GM21423 (cell line): ENCODE measurements at regions not wholly inside any gene's neighbourhood (a gene's known extent, or its start where the extent isn't known, plus 50 kb on each side); places are given as distances from the start of the nearest gene placed in this dataset.
"Not testable (repeated sequence)": the region's sequence is repeated elsewhere in the genome, so short reads cannot be mapped to it uniquely, and the experiment has no call there.

ENCODE experiments used
- ATAC-seq: cut with Tn5 transposase; IDR thresholded peaks from one replicate; pipeline ENCODE4 v1.9.1; 2021; ENCODE audit warnings: mild to moderate bottlenecking, moderate library complexity; ENCODE audit not compliant: unreplicated experiment

DNA sequence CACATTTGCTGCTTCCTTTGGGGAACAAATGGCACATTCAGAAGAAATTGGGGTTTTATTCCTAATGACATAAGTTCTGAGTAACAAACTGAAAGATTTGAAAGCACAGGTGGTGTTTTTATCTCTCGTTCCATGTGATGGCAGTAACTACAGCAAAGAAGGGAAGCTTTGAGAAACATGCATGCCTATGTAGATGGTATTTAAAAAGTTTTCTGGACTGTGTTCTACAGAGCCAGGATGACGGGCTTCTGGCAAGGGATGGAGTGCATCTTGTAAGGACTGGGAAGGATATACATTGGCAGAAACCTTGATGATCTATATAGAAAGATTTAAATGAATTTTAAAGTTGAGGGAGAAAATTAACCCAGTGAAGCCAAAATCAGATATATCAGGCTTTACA, 362.2 kb upstream of the ROPN1 start:
- no peak for ATAC-seq

DNA sequence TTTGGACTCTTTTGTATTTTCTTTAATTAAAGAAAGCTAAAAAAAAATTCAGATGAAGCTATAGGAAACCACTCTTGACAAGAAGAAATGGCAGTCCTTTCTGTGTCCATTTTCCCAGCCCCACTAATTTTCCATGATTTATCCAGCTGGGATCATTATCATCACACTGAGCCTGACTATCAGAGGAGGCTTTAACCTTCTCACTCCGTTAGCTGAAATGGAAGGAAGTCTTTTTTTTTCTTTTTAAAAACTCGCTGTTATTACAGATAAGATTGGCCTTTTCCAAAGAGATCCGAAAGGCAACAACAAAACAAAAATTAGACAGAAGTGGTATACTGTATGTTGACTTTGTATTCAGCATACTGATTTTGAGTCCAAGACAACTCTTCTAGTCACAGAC, 366.2 kb upstream of the ROPN1 start:
- no peak for ATAC-seq

DNA sequence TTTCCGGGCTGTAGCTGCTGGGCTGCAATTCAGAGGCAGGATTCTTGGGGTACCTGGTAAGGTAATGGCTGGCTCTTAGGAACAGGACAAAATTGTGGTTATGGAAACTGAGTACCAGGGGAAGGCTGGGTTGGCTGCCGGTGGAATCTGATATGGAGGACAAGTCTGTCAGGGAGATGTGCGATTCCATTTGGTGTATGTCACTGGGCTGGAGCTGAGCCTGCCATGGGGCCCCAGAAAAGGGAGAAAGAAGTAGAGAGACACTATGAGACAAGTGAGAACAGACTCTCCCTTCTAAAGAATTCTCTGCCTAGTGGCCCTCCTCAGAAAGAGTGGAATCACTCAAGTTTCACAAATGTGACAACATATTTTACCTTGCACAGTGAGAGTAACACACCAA, 368.2 kb upstream of the ROPN1 start:
- no peak for ATAC-seq

DNA sequence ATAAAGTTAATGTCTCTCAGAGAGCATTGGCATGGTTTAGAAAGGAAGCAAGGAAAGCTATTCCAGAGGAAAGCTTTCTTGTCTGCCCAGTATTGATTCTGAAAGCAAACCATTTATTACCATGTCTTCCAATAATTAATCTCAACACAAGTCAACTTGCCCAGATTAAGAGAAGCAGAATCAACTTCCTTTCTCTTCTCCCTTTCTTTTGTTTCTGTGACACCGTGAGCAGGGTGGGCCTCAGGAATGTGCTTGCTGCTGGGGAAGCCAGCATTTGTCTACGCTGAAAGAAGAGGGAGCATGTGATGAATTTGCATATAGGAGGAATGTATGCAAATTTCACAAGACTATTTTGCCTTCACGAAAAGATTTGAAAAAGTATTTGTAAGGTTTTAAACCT, 368.6 kb upstream of the ROPN1 start:
- ATAC-seq = no peak

DNA sequence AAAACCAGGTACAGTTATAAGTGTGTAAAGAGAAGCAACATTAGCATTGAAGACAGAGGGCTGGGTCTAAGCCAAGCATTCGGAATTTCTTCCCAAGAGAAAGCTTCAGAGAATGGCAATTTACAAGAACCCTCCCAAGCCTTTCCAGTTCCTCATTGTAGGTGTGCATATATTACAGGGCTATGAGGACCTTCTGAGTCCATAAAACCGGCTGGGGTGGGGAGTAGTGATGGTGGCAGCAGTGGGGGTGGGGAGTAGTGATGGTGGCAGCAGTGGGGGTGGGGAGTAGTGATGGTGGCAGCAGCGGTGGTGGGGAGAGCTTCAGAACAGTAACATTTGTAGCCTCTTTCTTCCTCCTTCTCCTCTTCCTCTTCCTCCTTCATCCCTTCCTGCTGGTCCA, 368.7 kb upstream of the UMPS start:
- ATAC-seq = no peak

DNA sequence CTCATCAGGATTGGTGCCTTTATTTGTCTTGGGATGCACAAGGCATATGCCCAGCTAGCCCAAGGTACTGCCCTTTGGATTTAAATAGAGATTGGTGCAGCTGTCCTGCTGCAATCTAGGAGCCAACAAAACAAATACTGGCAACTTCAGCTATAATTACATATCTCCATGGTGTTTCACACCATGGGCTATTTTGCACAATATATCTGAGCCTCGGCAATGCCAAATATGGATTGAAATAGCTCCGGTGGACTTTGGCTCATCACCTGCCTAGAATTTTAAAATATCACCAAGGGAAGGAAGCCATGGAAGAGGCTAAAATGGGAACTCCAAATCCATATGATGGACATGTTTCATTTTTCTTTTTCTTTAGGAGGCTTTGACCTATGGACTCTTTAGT, 367.8 kb upstream of the UMPS start:
- no peak for ATAC-seq

DNA sequence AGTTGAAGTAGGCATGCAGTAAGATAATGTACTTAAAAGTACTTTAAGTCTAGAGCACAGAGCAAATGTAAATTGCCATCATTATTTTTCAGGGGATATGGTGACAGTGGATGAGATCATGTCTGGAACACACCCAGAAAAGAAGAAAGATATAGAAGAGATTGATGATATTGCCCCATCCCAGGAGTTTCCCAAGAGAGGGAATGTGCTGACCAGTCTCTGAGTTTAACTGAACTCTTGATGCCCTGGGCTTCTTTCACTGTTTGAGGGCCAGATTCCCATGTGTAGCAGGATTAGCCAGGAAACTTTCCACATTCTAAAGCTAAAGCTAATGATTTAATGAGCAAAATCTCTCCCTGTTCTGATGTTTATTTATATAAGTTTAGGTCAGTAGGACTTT, 366.8 kb upstream of the UMPS start:
- ATAC-seq = no peak

DNA sequence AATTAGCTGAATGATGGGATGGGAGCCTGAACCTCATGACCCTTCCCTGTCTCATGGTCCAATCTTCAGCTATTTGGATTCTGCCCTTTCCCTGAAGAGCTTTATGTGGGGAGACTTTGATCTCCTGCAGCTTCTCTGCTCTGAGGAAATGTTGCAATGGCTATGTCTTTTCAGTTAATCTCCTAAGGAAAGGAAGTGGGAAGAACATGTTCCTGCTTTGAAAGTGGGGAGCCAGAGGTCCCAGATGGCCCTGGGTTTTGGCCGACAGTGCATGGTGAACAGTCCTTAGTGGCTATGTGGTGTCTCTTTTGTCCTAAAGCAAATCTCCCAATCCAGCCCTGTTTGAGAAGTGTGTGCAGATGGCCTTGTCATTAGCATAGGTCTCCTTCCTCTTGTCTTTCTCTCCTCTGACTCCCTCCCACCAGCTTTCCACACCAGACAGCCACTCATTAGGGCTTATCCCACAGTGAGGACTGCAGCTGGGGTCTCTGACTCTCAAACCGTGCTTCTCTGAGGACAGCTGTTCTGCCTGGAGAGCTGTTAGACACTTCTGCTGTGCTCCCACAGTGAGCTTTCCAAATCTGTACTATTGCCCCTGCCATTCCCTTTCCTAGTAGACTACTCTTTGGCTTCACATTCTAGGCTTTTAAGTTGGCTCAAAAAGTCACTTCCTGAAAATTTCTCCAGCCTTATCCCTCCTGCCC, 365.8 kb upstream of the UMPS start:
- ATAC-seq = no peak

DNA sequence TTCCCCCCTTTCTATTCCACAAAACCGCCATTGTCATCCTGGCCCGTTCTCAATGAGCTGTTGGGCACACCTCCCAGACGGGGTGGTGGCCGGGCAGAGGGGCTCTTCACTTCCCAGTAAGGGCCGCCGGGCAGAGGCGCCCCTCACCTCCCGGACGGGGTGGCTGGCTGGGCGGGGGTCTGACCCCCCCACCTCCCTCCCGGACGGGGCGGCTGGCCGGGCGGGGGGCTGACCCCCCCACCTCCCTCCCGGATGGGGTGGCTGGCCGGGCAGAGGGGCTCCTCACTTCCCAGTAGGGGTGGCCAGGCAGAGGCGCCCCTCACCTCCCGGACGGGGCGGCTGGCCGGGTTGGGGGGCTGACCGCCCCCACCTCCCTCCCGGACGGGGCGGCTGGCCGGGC, 363.6 kb upstream of the UMPS start:
- not testable (repeated sequence) for ATAC-seq

DNA sequence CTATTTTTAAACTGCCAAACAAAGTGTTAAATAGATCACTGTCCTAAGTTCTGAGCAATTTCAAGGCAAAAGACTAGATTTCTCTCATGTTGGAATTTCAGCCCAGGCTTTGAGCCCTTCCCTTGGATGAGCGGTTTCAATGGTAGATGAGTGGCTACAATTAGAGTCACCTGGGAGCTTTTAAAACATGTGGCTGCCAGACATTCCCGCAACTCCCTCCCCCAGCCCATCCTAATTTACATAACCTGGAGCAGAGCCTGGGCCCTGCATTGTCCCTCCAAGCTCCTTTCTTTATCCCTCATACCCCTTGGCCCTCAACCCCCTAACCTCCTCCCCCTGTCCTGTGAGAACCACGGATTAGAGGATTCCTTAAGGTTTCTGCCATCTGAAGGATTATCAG, 357.5 kb upstream of the UMPS start:
- ATAC-seq = no peak

DNA sequence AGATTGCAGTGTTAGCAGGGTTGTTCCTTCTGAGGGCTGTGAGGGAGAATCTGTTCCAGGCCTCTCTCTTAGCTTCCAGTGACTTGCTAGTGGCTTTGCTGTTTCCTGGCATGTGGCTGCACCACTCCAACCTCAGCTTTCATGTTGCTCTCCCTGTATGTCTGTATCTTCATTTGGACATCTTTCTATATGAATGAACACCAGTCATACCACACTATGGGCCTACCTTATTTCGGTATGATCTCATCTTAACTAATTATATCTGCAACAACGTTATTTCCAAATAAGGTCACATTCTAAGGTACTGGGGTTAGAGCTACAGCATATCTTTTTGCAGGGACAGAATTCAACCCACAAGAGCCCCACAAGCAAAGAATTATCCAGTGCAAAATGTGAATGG, 356.7 kb upstream of the UMPS start:
- ATAC-seq = no peak

DNA sequence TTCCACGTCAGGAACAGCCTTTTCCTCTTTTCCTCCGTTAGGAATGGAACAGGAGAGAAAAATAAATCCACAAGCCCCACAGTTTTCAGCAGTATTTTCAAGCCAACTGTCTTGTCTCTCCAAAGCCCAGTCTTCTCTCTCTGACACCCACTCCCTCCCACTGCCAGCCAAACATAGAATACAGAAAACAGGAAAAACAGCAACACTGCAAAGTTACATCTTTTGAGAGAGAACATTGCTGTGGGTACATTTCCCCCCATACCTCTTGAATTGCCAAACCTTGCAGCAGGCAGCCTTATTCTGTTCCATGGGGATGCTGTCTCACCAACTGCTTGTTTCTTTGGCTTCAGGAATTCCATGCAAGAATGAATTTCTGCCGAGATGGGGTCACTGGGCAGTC, 355.7 kb upstream of the UMPS start:
- ATAC-seq = no peak

DNA sequence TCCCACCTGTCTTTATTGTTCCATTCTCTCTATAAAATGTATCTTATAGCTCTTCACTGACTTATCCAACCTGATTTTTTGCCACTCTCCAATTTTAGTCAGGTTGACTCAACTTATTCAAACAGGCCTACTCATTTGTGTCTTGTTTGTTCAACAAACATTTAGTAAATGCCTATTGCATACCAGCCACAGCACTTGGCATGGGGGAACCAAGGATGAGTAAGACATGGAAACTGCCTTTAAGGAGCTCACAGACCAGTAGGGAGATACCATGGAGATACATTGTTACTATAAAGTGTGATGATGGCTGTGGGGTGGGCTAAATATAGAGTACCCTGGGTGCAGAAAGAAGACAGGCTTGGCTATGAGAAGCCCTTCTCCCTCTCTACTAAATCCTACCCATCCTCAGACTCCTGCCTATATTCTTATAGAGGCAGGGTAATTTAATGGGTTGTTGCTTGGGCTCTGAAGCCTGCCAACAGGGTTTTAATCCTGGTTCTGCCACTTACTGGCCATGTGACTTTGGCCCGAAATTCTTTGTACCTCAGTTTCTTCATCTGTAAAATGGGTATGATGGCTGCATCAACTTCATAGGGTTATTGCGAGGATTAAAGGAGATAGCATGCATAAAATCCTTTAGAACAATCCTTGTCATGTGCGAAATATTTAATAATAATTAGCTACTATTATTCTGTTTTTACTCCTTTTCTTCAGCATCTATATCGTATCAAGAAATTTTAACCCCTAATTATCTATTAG, 348.5 kb upstream of the UMPS start:
- ATAC-seq = no peak

DNA sequence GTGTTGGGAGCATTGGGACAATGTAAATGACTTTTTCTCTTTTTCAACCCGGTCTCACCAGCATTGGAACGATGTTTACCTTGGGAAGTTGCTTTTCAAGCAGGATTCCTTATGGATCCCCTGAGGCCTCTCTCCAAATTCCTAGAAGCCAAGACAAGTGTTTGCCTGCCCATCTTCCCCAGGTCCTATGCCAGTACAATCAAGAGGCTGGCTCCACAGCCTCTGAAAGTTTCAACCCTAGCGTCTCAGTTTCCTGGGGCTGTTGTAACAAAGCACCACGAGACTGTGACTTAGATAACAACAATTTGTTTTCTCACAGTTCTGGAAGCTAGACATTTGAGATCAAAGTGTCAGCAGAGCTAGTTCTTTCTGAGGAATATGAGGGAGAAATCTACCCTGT, 347.2 kb upstream of the UMPS start:
- no peak for ATAC-seq

DNA sequence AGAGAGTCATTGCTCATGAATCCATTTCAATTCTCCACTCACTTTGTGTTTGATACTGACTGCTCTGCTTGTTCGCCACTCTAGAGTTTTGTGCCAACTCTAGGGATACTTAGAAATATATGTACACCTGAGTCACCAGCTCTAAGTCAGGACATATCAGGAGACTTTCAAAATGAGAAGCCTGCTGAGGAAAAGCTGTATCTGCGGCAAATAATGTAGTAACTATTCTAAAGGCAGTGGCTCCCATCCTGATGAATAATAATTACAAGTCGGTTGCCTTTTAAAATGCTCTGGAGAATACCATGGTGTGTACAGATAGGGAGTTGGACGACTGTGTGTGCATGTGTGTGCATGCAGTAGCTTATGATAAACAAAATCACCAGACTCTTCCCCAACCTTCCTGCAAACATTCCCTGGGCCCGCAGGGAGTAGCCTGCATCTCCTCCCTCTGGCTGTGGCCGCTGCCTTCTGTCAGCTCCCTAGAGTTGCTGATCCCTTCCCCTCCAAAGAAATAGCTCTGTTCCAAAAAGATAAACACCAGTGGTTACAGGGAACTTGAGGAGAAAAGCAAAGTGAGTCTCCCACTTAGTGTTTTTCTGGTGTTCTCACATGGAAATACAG, 346.3 kb upstream of the UMPS start:
- ATAC-seq = no peak

DNA sequence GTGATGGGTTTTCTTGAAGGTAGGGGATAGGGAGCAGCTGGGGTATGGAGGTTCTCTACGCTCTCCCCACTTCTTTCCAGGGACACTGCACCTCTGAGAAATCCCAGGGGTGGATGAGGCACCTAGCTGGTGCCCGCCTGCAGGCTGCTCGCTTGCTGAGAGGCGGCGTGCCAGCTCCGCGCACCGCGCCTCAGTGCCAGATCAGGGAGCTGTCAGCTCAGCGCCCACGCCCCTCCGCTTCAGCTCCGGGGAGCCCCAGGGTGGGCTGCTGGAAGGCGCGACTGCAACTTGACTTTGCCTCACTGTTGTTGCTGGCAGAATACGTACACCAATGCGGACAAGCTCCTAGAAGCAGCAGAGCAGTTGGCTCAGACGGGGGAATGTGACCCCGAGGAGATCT, 345.7 kb upstream of the UMPS start:
- ATAC-seq = no peak

DNA sequence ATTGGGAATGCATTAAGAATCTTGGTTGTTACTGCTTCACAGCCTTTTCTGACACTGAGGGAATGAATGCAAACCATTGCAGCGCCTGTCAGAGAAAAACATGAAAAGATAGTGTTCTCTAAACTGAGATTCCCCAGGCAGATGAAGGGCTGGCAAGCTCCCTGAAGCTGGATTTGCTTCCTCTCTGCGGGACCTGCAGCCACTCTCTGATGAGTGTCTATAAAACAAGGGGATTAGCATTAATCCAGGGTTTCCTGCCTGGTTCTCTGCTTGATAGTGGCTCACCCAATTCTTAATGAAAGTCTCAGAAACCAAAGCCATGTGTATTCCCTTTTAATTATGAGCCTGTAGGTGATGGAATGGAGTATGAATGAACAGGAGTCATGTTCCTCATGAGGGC, 344.3 kb upstream of the UMPS start:
- ATAC-seq = no peak

DNA sequence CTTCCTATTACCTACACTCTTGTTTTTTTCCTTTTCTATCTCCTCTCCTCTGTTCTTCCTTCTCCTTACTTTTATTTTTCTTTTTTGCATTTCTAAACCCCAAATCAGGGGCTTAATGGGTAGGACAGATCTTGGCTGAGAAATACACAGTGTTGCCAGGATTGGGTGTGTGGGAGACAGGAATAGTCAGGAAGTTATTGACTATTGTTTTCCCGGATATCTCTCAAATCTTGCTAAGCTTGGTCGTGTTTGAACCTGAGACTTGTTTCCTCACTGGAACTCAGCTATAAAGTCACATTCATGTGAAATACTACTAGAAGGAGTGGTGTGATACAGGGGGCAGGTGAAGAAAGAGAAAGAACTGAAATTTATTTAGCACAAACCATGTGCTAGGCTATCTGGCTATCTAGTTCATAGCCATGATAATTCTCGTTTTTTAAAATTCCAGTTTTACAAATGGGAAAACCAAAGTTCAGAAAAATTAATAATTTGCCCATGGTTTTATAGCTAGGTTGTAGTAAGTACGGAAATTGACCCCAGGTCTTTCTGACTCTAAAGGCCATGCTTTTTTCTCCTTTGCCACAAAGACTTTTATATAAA, 343.2 kb upstream of the UMPS start:
- ATAC-seq = no peak

DNA sequence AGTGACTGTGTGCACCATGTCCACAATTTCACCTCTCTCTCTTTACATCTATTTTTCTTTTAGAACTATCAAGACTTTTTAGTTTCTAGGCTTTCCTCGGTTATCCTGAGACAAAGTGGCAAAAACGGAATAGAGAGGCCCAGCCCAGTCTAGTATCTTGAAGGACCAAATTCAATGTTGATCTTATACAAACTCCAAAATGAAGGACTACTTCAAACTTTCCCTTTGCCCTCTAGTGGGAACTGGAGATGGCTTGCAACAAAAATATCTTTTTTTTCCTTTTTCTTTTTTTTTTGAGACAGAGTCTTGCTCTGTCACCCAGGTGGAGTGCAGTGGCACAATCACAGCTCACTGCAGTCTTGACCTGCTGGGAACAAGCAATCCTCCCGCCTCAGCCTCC, 338.5 kb upstream of the UMPS start:
- no peak for ATAC-seq

DNA sequence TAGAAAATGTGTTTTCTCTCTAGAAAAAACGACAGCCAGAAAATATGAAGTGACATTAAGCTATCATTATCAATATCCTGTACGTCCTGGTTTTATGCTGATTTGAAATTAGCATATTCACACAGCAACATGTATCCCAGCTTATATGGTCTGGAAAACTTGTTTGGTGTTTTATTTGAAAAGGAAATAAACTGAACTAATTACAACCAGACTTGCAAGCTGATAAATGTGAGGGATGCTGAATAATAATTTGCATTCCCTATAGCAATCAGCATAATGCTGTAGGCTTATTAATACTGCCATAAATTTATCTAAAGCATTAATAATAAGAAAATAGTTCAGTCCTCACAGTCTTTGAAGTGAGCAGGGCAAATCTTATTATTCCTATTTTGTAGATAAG, 336.9 kb upstream of the UMPS start:
- ATAC-seq = no peak

DNA sequence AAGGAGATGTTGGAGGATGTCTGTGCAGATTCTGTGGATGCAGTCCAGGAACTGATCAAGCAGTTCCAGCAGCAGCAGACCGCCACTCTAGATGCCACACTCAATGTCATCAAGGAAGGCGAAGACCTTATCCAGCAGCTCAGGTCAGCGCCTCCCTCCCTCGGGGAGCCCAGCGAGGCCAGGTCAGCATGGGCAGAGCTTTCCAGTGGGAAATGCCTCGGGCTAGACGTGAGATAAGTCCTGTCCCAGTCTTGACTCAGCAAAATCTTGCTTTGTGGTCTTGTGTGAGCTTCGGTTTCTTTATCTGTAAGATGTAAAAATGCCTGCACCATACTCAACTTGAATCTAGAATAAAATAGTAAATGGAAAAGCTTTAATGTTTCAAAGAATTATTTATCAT, 335.1 kb upstream of the UMPS start:
- no peak for ATAC-seq
